HG02623 (cell line): ENCODE measurements at regions not wholly inside any gene's neighbourhood (a gene's known extent, or its start where the extent isn't known, plus 50 kb on each side); places are given as distances from the start of the nearest gene placed in this dataset.
"Not testable (repeated sequence)": the region's sequence is repeated elsewhere in the genome, so short reads cannot be mapped to it uniquely, and the experiment has no call there.

Experiments used
- ATAC-seq: cut with Tn5 transposase; IDR thresholded peaks from one replicate; pipeline ENCODE4 v1.9.1; 2021; ENCODE audit warnings: moderate library complexity; ENCODE audit not compliant: unreplicated experiment

DNA sequence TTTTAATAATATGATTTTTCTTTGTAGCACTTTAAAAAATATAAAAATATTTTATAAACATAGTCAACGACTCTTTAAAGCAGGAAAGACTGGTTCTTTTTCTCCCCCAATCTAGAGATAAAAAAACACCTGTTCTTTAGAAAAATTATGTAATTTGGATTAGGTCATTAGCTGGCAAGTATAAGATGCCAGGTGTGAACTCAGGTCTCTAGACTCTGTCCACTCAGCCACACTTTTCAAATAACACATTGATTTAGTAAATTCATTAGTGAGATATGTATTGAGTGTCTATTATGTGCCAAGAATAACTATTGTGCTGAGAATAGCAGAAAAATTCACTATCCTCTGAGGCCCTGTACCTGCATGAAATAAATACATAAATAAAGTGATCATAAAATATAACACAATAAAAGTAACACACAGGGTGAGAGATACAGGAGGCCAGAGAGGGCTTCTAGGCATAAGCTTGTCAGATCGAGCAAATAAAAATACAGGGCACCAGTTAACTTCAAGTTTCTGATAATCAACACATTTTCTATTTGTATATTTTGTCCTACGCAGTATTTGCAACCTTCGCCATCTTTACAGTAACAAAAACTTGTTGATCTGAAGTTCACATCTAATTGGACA, 867.1 kb upstream of the GBE1 start:
- ATAC-seq = no peak

DNA sequence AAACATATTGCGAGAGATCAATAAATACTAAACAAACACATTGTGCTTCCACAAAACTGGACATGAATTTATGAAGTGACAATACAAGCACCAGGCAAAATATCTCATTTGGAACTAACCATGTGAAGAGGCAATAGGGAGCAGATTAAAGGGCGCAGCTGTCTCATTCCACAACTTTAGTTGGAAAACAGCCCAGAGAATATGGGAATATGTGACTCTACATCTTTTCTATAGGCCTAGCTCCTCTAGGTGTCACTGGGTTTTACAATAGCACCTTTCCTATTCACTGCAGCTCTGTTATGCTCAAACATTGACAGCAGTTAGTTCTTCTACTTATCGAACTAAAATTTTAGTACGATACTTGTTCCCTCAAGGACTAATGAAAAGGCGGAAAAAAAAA, 866.3 kb upstream of the GBE1 start:
- no peak for ATAC-seq

DNA sequence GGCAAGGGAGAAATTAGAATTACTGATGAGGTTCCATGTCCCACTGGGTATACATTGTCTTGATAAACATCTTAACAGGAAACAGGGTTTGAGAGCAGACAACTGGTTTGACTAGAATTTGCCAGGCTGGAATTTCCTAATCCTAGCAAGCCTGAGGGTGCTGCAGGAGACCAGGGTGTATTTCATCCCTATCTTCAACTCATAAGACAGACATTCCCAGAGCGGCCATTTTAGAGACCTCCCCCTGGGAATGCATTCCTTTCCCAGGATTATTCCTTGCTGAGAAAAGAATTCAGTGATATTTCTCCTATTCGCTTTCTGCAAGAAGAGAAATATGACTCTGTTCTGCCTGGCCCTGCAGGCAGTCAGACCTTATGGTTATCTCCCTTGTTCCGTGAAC, 859.3 kb upstream of the GBE1 start:
- not testable (repeated sequence) for ATAC-seq

DNA sequence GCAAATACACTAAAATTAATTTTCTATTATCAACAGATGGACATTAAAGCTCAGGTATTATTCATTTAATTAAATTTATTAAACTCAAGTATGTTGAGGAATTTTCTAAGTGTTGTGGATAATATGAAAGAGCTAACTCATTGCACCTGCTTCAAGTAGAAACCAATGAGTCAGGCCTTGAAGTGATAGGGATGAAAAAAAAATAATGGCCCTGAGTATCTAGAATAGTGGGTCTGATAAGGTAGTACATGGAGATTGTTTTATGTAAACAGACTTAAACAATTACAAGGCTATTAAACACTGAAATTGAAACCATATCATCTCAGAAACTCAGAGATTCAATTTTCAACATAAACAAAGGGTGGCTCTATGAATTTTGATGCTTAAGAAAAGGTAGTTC, 857.1 kb upstream of the GBE1 start:
- ATAC-seq = no peak

DNA sequence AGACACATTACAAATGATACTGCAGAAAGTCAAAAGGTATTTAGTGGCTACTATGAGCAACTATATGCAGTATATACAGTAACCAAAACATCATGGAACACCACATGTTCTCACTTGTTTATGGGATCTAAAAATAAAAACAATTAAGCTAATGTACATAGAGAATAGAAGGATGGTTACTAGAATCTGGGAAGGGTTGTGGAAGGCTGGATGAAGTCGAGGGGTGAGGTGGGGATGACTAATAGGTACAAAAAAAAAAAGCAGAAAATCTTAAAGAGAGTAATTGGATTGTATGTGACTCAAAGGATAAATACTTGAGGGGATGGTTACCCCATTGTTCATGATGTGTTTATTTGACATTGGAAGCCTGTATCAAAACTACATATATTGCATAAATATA, 848.8 kb upstream of the GBE1 start:
- ATAC-seq = no peak

DNA sequence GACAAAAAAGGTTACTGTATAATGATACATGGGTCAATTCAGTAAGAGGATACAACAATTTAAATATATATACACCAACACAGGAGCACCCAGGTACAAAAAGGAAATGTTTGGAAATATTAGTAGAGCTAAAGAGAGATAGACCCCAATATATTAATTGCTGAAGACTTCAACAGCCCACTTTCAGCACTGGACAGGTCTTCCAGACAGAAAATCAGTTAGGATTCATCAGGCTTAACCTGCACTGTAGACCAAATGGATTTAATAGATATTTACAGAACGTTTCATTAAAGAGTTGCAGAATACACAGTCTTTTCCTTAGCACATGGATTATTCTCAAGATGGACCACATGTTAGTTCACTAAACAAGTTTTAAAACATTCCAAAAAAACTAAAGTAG, 845.9 kb upstream of the GBE1 start:
- no peak for ATAC-seq

DNA sequence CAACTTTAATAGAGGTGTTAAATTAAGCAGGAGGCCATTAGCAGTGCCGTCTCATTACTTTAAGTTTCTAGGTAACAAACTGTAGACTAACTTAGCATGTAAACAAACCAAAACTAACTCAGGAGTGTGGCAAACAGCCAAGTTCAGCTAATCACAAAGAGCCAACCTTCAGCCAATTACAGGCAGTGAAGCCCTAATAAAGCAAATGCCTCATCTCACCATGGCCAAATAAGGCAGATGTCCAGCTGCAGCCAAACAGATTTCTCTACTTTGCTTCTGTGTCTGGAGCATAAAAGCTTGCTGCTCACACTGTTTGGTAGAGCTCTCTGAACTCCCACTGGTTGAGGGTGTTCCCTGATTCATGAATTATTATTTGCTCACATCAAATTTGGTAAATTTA, 835.4 kb upstream of the GBE1 start:
- no peak for ATAC-seq

DNA sequence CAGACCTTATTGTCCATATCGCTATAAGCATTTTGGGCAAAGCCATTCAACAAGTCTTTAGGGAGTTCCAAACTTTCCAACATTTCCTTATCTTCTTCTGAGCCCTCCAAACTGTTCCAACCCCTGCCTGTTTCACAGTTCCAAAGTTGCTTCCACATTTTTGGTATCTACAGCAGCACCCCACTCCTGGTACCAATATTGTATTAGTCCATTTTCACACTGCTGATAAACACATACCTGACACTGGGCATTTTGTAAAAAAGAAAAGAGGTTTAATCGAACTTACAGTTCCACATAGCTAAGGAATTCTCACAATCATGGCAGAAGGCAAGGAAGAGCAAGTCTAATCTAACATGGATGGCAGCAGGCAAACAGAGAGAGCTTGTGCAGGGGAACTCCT, 834.1 kb upstream of the GBE1 start:
- no peak for ATAC-seq

DNA sequence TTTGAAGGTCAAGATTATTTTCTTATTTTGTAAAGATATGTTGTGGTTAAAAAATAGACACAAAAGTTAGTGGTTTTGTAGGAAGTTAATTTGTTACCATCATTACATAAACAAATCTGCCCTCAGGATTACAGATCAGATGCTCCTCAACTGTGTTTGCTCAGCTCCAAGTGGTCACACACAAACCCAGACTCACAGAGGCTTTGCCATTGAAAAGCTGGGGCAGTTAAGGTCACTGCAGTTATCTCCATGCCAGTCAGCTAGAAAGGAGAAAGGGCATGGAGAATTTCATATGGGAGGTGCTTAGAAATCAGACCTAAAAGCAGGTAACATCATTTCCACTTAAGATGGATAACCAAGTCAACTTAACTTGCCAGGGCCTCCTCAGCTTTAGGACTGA, 825.7 kb upstream of the GBE1 start:
- no peak for ATAC-seq

DNA sequence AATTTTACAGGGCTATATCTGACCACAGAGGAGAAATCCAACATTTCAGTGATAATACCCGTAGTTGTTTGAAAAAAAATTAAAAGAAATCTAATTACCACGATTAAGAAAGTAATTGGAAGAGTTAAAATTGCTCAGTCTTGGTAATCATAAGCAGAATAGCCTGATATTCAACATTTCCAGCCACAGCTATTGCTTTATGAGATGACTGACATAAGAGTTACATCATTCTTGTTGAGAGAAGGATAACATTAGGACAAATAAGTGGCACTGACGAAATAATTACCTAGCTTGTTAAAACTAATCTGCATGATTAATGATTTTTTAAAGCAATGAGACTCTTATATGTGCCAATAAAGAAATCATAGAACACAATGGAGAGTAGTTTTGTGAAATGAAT, 825.0 kb upstream of the GBE1 start:
- ATAC-seq = no peak

DNA sequence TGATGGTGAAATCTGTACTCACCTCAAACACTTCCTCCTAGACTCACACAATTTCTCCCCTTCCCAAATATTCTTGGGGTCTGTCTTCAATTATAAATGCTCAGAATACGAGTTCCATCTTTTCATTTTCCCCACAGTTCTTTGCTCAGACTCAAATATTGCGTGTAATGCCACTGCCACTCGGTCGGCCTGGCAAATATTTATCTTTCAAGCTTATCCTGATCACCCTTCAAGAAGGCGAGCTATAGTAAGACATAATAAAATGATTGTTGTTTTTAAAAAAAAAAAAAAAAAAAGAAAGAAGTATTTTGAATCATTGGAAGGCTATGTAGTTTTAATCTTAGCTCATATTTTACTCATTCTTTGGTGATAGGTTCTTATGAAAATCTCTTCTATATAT, 824.6 kb upstream of the GBE1 start:
- ATAC-seq = not testable (repeated sequence)

DNA sequence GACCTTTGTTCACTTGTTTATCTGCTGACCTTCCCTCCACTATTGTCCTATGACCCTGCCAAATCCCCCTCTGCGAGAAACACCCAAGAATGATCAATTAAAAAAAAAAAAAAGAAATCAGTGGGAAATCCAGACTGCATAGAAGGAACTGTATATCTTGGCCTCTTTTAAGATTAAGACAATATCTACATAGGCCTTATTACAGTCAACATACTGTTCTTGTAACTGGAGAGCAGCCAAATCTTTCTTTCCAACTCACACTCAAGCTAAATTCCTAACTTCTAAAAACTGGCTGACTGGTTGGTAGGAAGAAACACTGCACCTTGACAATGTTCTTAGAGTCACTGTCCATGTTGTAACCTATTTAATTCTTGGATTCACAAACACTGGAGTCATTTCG, 824.1 kb upstream of the GBE1 start:
- ATAC-seq = not testable (repeated sequence)

DNA sequence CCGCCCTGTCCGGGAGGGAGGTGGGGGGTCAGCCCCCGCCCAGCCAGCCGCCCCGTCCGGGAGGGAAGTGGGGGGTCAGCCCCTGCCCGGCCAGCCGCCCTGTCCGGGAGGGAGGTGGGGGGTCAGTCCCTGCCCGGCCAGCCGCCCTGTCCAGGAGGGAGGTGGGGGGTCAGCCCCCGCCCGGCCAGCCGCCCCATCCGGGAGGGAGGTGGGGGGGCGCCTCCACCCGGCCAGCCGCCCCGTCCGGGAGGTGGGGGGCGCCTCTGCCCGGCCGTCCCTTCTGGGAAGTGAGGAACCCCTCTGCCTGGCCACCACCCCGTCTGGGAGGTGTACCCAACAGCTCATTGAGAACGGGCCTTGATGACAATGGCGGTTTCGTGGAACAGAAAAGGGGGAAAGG, 823.4 kb upstream of the GBE1 start:
- not testable (repeated sequence) for ATAC-seq

DNA sequence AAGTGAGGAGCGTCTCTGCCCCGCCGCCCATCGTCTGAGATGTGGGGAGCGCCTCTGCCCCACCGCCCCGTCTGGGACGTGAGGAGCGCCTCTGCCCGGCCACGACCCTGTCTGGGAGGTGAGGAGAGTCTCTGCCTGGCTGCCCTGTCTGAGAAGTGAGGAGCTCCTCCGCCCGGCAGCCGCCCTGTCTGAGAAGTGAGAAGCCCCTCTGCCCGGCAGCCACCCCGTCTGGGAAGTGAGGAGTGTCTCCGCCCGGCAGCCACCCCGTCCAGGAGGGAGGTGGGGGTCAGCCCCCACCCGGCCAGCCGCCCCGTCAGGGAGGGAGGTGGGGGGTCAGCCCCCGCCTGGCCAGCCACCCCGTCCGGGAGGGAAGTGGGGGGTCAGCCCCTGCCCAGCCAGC, 823.0 kb upstream of the GBE1 start:
- ATAC-seq = not testable (repeated sequence)

DNA sequence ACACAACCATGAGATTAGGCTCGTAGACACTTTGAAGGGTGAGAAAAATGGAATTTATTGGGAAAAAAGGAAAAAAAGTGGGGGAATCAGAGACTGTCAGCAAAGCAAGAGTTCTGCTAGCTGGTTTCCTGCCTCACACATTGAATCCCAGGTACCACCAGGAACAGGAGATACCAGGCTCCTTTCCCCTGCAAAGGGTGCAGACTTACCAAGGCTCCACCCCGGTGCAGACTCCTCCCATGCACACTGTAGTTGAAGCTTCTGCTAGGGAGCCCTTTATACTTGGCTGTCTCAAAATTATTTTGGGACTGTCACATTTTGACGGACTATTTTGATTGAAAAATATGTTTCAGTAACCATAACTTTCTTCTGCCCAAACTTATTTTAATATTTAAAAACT, 819.9 kb upstream of the GBE1 start:
- no peak for ATAC-seq

DNA sequence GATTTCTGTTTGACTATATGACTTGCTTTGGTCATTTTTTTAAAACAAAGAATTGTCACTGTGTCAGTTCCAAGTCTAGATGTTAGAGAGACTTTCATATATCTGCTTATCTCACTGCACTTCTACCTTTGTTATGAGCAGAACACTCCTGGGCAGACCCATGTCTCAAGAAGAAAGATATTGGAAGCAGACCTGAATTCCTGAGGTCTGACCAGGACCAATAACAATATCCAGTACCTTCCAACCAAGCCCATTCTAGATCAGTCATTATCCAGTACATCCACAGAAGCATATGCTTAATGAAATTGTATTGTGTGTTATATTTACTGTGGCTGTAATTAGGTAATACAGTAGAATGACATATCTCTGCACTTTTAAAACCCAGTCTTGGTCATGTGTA, 811.3 kb upstream of the GBE1 start:
- ATAC-seq = no peak

DNA sequence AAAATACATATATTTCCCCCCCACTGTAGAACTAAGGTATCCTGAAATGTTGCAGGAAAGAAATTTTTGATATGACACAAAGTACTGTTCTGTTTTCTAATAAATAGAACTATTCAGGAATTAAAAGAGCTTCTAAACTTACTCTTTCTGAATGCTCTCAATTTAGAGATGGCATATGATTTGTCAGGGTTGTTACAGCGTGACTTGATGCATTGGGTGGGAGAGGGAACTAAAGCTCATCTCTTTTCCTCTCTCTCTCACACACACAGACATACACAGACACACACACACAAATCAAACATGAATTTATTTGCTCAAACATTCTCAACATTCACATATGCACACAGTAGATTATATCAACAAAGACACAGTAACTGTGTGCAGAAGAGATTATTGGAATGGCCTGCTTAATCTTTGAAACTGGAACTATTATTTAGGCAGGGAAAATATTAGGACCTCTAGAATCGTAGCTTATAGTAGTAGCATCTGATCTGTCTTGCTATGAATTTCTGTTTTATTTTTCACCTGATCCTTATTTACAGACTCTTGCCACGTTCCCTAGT, 807.4 kb upstream of the GBE1 start:
- no peak for ATAC-seq

DNA sequence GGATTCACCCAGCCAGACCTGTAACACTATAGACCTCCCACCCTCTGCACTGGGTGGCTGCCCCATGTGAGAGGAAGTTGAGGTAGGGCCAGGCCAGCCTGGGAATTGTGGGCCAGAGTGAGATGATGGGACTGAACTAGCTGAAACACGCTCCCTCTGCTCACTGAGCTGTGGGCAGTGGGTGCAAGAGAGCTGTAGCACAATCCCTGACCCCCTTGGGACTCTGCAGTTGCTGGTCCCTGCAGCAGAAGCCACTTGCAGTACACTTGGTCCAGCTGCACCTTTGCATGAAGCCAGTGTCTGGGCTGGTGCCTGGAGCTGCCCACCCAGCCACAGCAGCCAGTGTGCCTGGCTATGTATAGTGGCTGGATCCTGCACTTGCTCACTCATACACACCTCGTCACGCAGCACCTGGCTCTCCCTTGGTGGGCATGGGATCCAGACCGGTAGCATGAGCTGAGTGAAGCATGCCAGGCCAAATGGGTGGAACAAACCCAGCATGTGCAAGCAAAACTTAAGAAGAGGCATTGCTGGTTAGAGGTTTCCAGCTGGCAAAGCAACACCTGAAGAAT, 805.7 kb upstream of the GBE1 start:
- no peak for ATAC-seq

DNA sequence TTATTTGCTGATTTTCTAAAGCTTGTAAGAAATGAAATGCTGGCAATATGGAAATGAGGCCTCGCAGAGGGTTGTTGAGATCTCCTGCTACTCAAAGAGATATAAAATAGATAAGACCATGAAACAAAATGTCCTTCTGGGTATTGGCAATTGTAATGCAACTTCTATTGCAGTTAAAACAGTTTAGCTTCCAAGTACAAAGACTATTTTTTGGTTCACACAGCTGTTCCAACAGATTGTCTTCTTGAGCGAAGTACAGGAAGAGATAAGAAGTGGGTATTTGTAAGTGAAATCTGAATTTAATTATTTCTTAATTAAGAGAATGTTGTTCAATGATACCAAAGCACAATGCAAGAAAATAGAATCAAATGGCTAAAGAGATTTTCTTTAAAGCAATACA, 801.5 kb upstream of the GBE1 start:
- ATAC-seq = no peak

DNA sequence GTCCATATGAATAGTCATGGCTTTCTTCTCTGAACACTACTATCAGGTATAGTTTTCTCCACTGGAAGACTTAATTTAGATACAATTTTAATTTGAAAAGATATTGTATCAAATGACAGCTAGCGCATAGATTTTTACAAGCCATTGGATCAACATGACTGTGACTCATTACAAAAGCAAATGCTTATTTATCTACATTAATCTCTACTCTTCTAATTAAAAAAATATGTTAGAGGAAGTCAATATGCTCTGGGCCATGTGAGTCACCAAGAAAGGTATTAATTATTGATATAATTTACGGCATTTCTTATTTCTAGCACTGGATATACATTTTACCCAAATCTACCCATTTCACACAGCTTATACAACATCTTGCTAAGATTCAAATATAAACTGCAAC, 800.3 kb upstream of the GBE1 start:
- ATAC-seq = no peak

DNA sequence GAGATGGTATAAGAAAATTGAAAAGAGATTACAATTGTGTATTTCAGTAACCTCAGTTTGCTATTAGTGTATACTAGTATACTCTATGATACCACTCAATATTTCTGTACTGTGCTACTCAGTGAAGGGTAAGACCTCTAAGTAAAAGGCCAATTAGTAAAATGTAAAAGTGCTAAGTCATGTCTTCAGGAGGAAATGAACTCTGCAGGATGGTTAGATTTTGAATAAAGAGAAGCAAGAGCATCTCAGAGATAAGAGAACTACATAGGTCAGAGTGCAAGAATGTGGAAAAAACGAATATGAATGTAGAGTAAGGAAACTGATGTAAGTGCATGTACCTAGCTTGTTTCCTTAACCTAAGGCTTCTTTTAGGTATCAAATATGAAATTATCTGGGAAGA, 796.6 kb upstream of the GBE1 start:
- ATAC-seq = no peak

DNA sequence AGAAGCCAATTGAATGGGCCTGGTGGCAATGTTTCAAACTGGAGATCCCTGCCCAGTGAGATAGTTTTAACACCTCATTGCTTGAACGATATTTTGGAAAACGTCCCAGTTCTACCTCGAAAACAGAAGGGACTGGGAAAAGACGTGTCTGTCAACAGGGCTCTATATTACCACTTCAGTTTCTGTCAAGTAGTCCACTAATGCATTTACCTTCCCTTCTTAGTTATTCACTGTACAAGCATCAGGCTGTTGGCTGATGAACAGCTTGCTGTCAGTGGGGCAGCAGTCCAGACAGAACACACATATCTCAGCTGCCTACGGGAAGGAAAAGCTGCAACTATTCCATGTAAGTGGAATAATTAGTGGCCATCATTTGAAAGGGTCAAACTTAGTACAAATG, 794.7 kb upstream of the GBE1 start:
- ATAC-seq = no peak

DNA sequence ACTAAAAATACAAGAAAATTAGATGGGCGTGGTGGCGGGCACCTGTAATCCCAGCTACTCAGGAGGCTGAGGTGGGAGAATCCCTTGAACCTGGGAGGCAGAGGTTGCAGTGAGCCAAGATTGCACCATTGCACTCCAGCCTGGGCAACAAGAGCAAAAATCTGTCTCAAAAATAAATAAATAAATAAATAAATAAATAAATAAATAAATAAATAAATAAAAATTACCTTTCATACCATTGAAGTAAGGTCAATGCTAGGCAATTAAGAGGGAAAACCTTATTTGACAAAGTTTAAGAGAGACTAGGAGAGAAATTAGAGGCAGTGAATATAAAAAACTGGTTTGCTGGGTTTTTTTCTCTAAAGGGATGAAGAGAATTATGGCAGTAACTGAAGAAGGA, 781.1 kb upstream of the GBE1 start:
- ATAC-seq = not testable (repeated sequence)
